ENCODE measurements at regions not wholly inside any gene's neighbourhood (a gene's known extent, or its start where the extent isn't known, plus 50 kb on each side); places are given as distances from the start of the nearest gene placed in this dataset.

- Mint-ChIP-seq H3K4me3 (no peak overlapping the region), H3K27me3 (peaks cover 6% of the 10 kb centered on the region), H3K36me3 (ENCODE audit: insufficient read depth) (peaks cover 2% of the 10 kb centered on the region), H3K9me3 (no peaks in the 10 kb centered on the region), H3K4me1 (peaks cover 18% of the 10 kb centered on the region), H3K27ac (ENCODE audit: low read depth) (peak overlapping the region; percentile 71)
- no peak for ATAC-seq (replicated peaks; ENCODE audit: extremely low read depth, poor library complexity, severe bottlenecking)
- DNase-seq (ENCODE audit: low spot score in 2 of 2) = no peak
These were observed 157.6 kb upstream of the RAI14 start for GRCh38 chr5:34498572-34498971.

GRCh38 chr5:34499001-34499734 is 157.0 kb upstream of the RAI14 start:
- peak overlapping the region; percentile 71 for H3K27ac Mint-ChIP-seq (ENCODE audit: low read depth)
- no peak overlapping the region for H3K4me3 Mint-ChIP-seq
- H3K9me3 Mint-ChIP-seq = no peaks in the 10 kb centered on the region
- peaks cover 14% of the 10 kb centered on the region for H3K4me1 Mint-ChIP-seq
- ATAC-seq (replicated peaks; ENCODE audit: extremely low read depth, poor library complexity, severe bottlenecking) (peak; percentile 67), DNase-seq (ENCODE audit: low spot score in 2 of 2) (no peak)
- peaks cover 6% of the 10 kb centered on the region for H3K27me3 Mint-ChIP-seq
- peaks cover 2% of the 10 kb centered on the region for H3K36me3 Mint-ChIP-seq (ENCODE audit: insufficient read depth)

- H3K4me1 Mint-ChIP-seq = peaks cover 13% of the 10 kb centered on the region
- ATAC-seq (replicated peaks; ENCODE audit: extremely low read depth, poor library complexity, severe bottlenecking) (no peak), DNase-seq (ENCODE audit: low spot score in 2 of 2) (no peak)
- no peak overlapping the region for H3K4me3 Mint-ChIP-seq
- peaks cover 16% of the 10 kb centered on the region for H3K27me3 Mint-ChIP-seq
- H3K9me3 Mint-ChIP-seq = no peaks in the 10 kb centered on the region
- peaks cover 2% of the 10 kb centered on the region for H3K36me3 Mint-ChIP-seq (ENCODE audit: insufficient read depth)
- no peak overlapping the region for H3K27ac Mint-ChIP-seq (ENCODE audit: low read depth)
These were observed 155.8 kb upstream of the RAI14 start for GRCh38 chr5:34500236-34500847.

- Mint-ChIP-seq H3K4me1 (peaks cover 13% of the 10 kb centered on the region), H3K27ac (ENCODE audit: low read depth) (no peak overlapping the region), H3K9me3 (no peaks in the 10 kb centered on the region), H3K27me3 (peaks cover 23% of the 10 kb centered on the region), H3K36me3 (ENCODE audit: insufficient read depth) (peaks cover 2% of the 10 kb centered on the region), H3K4me3 (no peak overlapping the region)
- ATAC-seq (replicated peaks; ENCODE audit: extremely low read depth, poor library complexity, severe bottlenecking) (no peak), DNase-seq (ENCODE audit: low spot score in 2 of 2) (no peak)
These were observed 155.1 kb upstream of the RAI14 start for GRCh38 chr5:34501016-34501415.

GRCh38 chr5:34501840-34502239 is 154.3 kb upstream of the RAI14 start:
- no peak overlapping the region for H3K27ac Mint-ChIP-seq (ENCODE audit: low read depth)

GRCh38 chr5:34502581-34502980 is 153.5 kb upstream of the RAI14 start:
- H3K4me1 Mint-ChIP-seq = peaks cover 13% of the 10 kb centered on the region
- no peak overlapping the region for H3K4me3 Mint-ChIP-seq
- no peak for ATAC-seq (replicated peaks; ENCODE audit: extremely low read depth, poor library complexity, severe bottlenecking)
- peaks cover 2% of the 10 kb centered on the region for H3K36me3 Mint-ChIP-seq (ENCODE audit: insufficient read depth)
- no peaks in the 10 kb centered on the region for H3K9me3 Mint-ChIP-seq
- peaks cover 29% of the 10 kb centered on the region for H3K27me3 Mint-ChIP-seq
- no peak overlapping the region for H3K27ac Mint-ChIP-seq (ENCODE audit: low read depth)
- no peak for DNase-seq (ENCODE audit: low spot score in 2 of 2)

More at GRCh38 chr5:34501840-34502239, 154.3 kb upstream of the RAI14 start:
- ATAC-seq (replicated peaks; ENCODE audit: extremely low read depth, poor library complexity, severe bottlenecking) = no peak
- no peak overlapping the region for H3K4me3 Mint-ChIP-seq
- DNase-seq (ENCODE audit: low spot score in 2 of 2) = no peak
- peaks cover 2% of the 10 kb centered on the region for H3K36me3 Mint-ChIP-seq (ENCODE audit: insufficient read depth)
- H3K9me3 Mint-ChIP-seq = no peaks in the 10 kb centered on the region
- peaks cover 29% of the 10 kb centered on the region for H3K27me3 Mint-ChIP-seq
- H3K4me1 Mint-ChIP-seq = peaks cover 13% of the 10 kb centered on the region

- Mint-ChIP-seq H3K9me3 (no peaks in the 10 kb centered on the region), H3K4me3 (no peak overlapping the region), H3K27ac (ENCODE audit: low read depth) (no peak overlapping the region), H3K27me3 (peaks cover 29% of the 10 kb centered on the region), H3K36me3 (ENCODE audit: insufficient read depth) (peaks cover 2% of the 10 kb centered on the region), H3K4me1 (peaks cover 10% of the 10 kb centered on the region)
- DNase-seq (ENCODE audit: low spot score in 2 of 2) (no peak), ATAC-seq (replicated peaks; ENCODE audit: extremely low read depth, poor library complexity, severe bottlenecking) (no peak)
These were observed 152.5 kb upstream of the RAI14 start for GRCh38 chr5:34503379-34504253.

GRCh38 chr5:34504967-34505366 is 151.2 kb upstream of the RAI14 start:
- no peak for DNase-seq (ENCODE audit: low spot score in 2 of 2)
- no peak for ATAC-seq (replicated peaks; ENCODE audit: extremely low read depth, poor library complexity, severe bottlenecking)
- H3K4me3 Mint-ChIP-seq = no peak overlapping the region
- H3K4me1 Mint-ChIP-seq = no peaks in the 10 kb centered on the region
- H3K27me3 Mint-ChIP-seq = peaks cover 34% of the 10 kb centered on the region
- H3K36me3 Mint-ChIP-seq (ENCODE audit: insufficient read depth) = no peaks in the 10 kb centered on the region
- no peak overlapping the region for H3K27ac Mint-ChIP-seq (ENCODE audit: low read depth)
- H3K9me3 Mint-ChIP-seq = no peaks in the 10 kb centered on the region

GRCh38 chr5:34505731-34506130 is 150.4 kb upstream of the RAI14 start:
- Mint-ChIP-seq H3K36me3 (ENCODE audit: insufficient read depth) (no peaks in the 10 kb centered on the region), H3K27ac (ENCODE audit: low read depth) (no peak overlapping the region), H3K27me3 (peaks cover 34% of the 10 kb centered on the region), H3K9me3 (no peaks in the 10 kb centered on the region), H3K4me3 (no peak overlapping the region), H3K4me1 (no peaks in the 10 kb centered on the region)
- DNase-seq (ENCODE audit: low spot score in 2 of 2) (no peak), ATAC-seq (replicated peaks; ENCODE audit: extremely low read depth, poor library complexity, severe bottlenecking) (no peak)

GRCh38 chr5:34507933-34508332 is 148.2 kb upstream of the RAI14 start:
- no peak overlapping the region for H3K4me3 Mint-ChIP-seq
- no peaks in the 10 kb centered on the region for H3K9me3 Mint-ChIP-seq
- ATAC-seq (replicated peaks; ENCODE audit: extremely low read depth, poor library complexity, severe bottlenecking) = no peak
- H3K36me3 Mint-ChIP-seq (ENCODE audit: insufficient read depth) = no peaks in the 10 kb centered on the region
- peaks cover 32% of the 10 kb centered on the region for H3K27me3 Mint-ChIP-seq
- no peak for DNase-seq (ENCODE audit: low spot score in 2 of 2)
- no peaks in the 10 kb centered on the region for H3K4me1 Mint-ChIP-seq
- no peak overlapping the region for H3K27ac Mint-ChIP-seq (ENCODE audit: low read depth)

GRCh38 chr5:34509392-34509791 is 146.7 kb upstream of the RAI14 start:
- H3K4me3 Mint-ChIP-seq = no peak overlapping the region
- peaks cover 28% of the 10 kb centered on the region for H3K27me3 Mint-ChIP-seq
- no peaks in the 10 kb centered on the region for H3K4me1 Mint-ChIP-seq
- no peak overlapping the region for H3K27ac Mint-ChIP-seq (ENCODE audit: low read depth)
- H3K36me3 Mint-ChIP-seq (ENCODE audit: insufficient read depth) = no peaks in the 10 kb centered on the region
- DNase-seq (ENCODE audit: low spot score in 2 of 2) = no peak
- H3K9me3 Mint-ChIP-seq = no peaks in the 10 kb centered on the region
- ATAC-seq (replicated peaks; ENCODE audit: extremely low read depth, poor library complexity, severe bottlenecking) = no peak

GRCh38 chr5:34510002-34510401 is 146.1 kb upstream of the RAI14 start:
- ATAC-seq (replicated peaks; ENCODE audit: extremely low read depth, poor library complexity, severe bottlenecking) (no peak), DNase-seq (ENCODE audit: low spot score in 2 of 2) (no peak)
- Mint-ChIP-seq H3K27me3 (peaks cover 22% of the 10 kb centered on the region), H3K4me3 (no peak overlapping the region), H3K9me3 (no peaks in the 10 kb centered on the region), H3K36me3 (ENCODE audit: insufficient read depth) (no peaks in the 10 kb centered on the region), H3K4me1 (no peaks in the 10 kb centered on the region), H3K27ac (ENCODE audit: low read depth) (no peak overlapping the region)
